ENCODE measurements at regions not wholly inside any gene's neighbourhood (a gene's known extent, or its start where the extent isn't known, plus 50 kb on each side); places are given as distances from the start of the nearest gene placed in this dataset.

DNA sequence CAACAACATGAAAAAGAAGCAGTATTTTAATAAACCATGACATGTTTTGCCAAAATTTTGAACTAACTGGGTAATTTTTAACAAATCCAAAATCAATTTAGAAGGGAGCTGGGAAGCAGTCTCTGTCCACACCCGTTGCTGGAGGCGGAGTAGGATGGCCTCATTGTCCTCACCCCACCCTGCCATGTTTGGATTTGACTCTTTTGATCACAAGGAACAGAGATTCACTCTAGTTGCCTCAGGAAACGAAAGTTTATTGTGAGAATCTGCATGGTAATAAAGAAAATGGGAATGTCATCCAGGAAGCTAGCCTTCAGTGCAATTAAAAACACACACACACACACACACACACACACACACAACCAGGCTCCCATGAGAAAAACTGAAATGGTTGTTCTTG, 145.4 kb downstream of the SLC30A10 start:
- TF ChIP-seq, protein P1, sequence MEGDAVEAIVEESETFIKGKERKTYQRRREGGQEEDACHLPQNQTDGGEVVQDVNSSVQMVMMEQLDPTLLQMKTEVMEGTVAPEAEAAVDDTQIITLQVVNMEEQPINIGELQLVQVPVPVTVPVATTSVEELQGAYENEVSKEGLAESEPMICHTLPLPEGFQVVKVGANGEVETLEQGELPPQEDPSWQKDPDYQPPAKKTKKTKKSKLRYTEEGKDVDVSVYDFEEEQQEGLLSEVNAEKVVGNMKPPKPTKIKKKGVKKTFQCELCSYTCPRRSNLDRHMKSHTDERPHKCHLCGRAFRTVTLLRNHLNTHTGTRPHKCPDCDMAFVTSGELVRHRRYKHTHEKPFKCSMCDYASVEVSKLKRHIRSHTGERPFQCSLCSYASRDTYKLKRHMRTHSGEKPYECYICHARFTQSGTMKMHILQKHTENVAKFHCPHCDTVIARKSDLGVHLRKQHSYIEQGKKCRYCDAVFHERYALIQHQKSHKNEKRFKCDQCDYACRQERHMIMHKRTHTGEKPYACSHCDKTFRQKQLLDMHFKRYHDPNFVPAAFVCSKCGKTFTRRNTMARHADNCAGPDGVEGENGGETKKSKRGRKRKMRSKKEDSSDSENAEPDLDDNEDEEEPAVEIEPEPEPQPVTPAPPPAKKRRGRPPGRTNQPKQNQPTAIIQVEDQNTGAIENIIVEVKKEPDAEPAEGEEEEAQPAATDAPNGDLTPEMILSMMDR (conservative IDR thresholded peaks at IDR 0.05; ENCODE audit: low read depth, low read length), result no peak
- no peak for TF ChIP-seq MXI1 (IDR thresholded peaks at IDR 0.05; ENCODE audit: borderline replicate concordance, low read depth, low read length)
- TF ChIP-seq FOS (IDR thresholded peaks at IDR 0.05; ENCODE audit: low read depth, low read length), result no peak
- TF ChIP-seq POLR2A (IDR thresholded peaks at IDR 0.05; ENCODE audit: low read depth, low read length), result no peak
- TF ChIP-seq RAD21 (IDR thresholded peaks at IDR 0.05; ENCODE audit: low read length), result no peak
- TF ChIP-seq CEBPB (IDR thresholded peaks at IDR 0.05; ENCODE audit: low read depth, low read length), result no peak
- no peak for TF ChIP-seq MAFK (IDR thresholded peaks at IDR 0.05; ENCODE audit: low read depth, low read length)
- no peak for TF ChIP-seq RCOR1 (IDR thresholded peaks at IDR 0.05; ENCODE audit: insufficient replicate concordance, low read length)
- no peak for TF ChIP-seq RFX5 (IDR thresholded peaks at IDR 0.05; ENCODE audit: low read depth, low read length)
- TF ChIP-seq, protein P2, sequence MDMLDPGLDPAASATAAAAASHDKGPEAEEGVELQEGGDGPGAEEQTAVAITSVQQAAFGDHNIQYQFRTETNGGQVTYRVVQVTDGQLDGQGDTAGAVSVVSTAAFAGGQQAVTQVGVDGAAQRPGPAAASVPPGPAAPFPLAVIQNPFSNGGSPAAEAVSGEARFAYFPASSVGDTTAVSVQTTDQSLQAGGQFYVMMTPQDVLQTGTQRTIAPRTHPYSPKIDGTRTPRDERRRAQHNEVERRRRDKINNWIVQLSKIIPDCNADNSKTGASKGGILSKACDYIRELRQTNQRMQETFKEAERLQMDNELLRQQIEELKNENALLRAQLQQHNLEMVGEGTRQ (IDR thresholded peaks at IDR 0.05; ENCODE audit: low read depth, low read length), result no peak
- TF ChIP-seq, protein P3, sequence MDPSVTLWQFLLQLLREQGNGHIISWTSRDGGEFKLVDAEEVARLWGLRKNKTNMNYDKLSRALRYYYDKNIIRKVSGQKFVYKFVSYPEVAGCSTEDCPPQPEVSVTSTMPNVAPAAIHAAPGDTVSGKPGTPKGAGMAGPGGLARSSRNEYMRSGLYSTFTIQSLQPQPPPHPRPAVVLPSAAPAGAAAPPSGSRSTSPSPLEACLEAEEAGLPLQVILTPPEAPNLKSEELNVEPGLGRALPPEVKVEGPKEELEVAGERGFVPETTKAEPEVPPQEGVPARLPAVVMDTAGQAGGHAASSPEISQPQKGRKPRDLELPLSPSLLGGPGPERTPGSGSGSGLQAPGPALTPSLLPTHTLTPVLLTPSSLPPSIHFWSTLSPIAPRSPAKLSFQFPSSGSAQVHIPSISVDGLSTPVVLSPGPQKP (IDR thresholded peaks at IDR 0.05; ENCODE audit: borderline replicate concordance, low read depth, low read length), result no peak
